HEK293 (cell line): ENCODE measurements at regions not wholly inside any gene's neighbourhood (a gene's known extent, or its start where the extent isn't known, plus 50 kb on each side); places are given as distances from the start of the nearest gene placed in this dataset.

Experiments used
- ZNF175 ChIP-seq: fragments of 450-650 bp; formaldehyde crosslinking; IDR thresholded peaks from 2 replicates; pipeline ENCODE4 v1.5.1; 2016; ENCODE audit warnings: missing biosample characterization, missing genetic modification characterization
- ZNF2 ChIP-seq: fragments of 450-650 bp; formaldehyde crosslinking; IDR thresholded peaks from 2 replicates; pipeline ENCODE4 v1.5.1; 2016; ENCODE audit warnings: missing biosample characterization, missing genetic modification characterization
- ZNF274 ChIP-seq, 2 experiments: fragments of 200-500 bp in 1 of 2; fragments of 450-650 bp in 1 of 2; sonication (Bioruptor generic) in 1 of 2; formaldehyde crosslinking in 1 of 2; IDR thresholded peaks; 2 replicates each; pipeline versions ENCODE4 v1.5.1 to v1.6.1; 2014 to 2016; ENCODE audit warnings: borderline replicate concordance in 1 of 2, inconsistent platforms in 1 of 2, low read length in 1 of 2, missing biosample characterization in 1 of 2, missing genetic modification characterization in 1 of 2
- TF ChIP-seq, protein P1 (sequence below): fragments of 450-650 bp; formaldehyde crosslinking; IDR thresholded peaks from 2 replicates; pipeline ENCODE4 v1.5.1; 2016; ENCODE audit warnings: missing biosample characterization, missing genetic modification characterization
- TF ChIP-seq, protein P2 (sequence below): fragments of 450-650 bp; formaldehyde crosslinking; IDR thresholded peaks from 2 replicates; pipeline ENCODE4 v1.5.0; 2017; ENCODE audit warnings: missing biosample characterization, missing genetic modification characterization, borderline replicate concordance
- TF ChIP-seq, protein P3 (sequence below): fragments of 450-650 bp; formaldehyde crosslinking; IDR thresholded peaks from 2 replicates; pipeline ENCODE4 v1.5.1; 2016; ENCODE audit warnings: missing biosample characterization, missing genetic modification characterization
- TF ChIP-seq, protein P4 (sequence below): fragments of 450-650 bp; formaldehyde crosslinking; IDR thresholded peaks from 2 replicates; pipeline ENCODE4 v1.5.1; 2016; ENCODE audit warnings: missing biosample characterization, missing genetic modification characterization, low read depth
- TF ChIP-seq, protein P5 (sequence below): fragments of 450-650 bp; formaldehyde crosslinking; IDR thresholded peaks from 2 replicates; pipeline ENCODE4 v1.5.1; 2016; ENCODE audit warnings: missing biosample characterization, missing genetic modification characterization

DNA sequence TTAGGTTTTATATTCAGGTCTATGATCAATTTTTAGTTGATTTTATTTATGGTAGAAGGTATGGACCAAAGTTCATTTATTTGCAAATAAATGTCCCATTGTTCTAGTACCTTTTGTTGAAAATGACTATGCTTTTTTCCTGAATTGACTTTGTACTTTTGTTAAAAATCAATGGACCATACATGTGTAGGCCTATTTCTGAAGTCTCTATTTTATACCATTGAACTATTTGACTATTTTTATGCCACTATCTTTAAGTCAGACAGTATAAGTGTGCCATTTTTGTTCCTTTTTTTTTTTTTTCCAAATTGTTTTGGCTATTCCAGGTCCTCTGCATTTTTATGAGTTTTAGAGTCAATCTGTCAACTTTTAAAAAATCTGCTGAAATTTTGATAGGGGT lies 73.6 kb upstream of the UGP2 start:
- TF ChIP-seq, protein P1, sequence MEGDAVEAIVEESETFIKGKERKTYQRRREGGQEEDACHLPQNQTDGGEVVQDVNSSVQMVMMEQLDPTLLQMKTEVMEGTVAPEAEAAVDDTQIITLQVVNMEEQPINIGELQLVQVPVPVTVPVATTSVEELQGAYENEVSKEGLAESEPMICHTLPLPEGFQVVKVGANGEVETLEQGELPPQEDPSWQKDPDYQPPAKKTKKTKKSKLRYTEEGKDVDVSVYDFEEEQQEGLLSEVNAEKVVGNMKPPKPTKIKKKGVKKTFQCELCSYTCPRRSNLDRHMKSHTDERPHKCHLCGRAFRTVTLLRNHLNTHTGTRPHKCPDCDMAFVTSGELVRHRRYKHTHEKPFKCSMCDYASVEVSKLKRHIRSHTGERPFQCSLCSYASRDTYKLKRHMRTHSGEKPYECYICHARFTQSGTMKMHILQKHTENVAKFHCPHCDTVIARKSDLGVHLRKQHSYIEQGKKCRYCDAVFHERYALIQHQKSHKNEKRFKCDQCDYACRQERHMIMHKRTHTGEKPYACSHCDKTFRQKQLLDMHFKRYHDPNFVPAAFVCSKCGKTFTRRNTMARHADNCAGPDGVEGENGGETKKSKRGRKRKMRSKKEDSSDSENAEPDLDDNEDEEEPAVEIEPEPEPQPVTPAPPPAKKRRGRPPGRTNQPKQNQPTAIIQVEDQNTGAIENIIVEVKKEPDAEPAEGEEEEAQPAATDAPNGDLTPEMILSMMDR (tag by site-specific recombination): no peak
- TF ChIP-seq ZNF175: no peak
- TF ChIP-seq, protein P2, sequence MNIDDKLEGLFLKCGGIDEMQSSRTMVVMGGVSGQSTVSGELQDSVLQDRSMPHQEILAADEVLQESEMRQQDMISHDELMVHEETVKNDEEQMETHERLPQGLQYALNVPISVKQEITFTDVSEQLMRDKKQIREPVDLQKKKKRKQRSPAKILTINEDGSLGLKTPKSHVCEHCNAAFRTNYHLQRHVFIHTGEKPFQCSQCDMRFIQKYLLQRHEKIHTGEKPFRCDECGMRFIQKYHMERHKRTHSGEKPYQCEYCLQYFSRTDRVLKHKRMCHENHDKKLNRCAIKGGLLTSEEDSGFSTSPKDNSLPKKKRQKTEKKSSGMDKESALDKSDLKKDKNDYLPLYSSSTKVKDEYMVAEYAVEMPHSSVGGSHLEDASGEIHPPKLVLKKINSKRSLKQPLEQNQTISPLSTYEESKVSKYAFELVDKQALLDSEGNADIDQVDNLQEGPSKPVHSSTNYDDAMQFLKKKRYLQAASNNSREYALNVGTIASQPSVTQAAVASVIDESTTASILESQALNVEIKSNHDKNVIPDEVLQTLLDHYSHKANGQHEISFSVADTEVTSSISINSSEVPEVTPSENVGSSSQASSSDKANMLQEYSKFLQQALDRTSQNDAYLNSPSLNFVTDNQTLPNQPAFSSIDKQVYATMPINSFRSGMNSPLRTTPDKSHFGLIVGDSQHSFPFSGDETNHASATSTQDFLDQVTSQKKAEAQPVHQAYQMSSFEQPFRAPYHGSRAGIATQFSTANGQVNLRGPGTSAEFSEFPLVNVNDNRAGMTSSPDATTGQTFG: no peak
- TF ChIP-seq, protein P3, sequence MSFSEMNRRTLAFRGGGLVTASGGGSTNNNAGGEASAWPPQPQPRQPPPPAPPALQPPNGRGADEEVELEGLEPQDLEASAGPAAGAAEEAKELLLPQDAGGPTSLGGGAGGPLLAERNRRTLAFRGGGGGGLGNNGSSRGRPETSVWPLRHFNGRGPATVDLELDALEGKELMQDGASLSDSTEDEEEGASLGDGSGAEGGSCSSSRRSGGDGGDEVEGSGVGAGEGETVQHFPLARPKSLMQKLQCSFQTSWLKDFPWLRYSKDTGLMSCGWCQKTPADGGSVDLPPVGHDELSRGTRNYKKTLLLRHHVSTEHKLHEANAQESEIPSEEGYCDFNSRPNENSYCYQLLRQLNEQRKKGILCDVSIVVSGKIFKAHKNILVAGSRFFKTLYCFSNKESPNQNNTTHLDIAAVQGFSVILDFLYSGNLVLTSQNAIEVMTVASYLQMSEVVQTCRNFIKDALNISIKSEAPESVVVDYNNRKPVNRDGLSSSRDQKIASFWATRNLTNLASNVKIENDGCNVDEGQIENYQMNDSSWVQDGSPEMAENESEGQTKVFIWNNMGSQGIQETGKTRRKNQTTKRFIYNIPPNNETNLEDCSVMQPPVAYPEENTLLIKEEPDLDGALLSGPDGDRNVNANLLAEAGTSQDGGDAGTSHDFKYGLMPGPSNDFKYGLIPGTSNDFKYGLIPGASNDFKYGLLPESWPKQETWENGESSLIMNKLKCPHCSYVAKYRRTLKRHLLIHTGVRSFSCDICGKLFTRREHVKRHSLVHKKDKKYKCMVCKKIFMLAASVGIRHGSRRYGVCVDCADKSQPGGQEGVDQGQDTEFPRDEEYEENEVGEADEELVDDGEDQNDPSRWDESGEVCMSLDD (tag by site-specific recombination): no peak
- TF ChIP-seq, protein P4, sequence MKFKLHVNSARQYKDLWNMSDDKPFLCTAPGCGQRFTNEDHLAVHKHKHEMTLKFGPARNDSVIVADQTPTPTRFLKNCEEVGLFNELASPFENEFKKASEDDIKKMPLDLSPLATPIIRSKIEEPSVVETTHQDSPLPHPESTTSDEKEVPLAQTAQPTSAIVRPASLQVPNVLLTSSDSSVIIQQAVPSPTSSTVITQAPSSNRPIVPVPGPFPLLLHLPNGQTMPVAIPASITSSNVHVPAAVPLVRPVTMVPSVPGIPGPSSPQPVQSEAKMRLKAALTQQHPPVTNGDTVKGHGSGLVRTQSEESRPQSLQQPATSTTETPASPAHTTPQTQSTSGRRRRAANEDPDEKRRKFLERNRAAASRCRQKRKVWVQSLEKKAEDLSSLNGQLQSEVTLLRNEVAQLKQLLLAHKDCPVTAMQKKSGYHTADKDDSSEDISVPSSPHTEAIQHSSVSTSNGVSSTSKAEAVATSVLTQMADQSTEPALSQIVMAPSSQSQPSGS (tag by site-specific recombination): no peak
- no peak for TF ChIP-seq ZNF274 (IDR thresholded peaks at IDR 0.05; ENCODE audit: low read length)
- no peak for TF ChIP-seq ZNF274 (tag by site-specific recombination; IDR thresholded peaks at IDR 0.05; ENCODE audit: borderline replicate concordance)
- TF ChIP-seq, protein P5, sequence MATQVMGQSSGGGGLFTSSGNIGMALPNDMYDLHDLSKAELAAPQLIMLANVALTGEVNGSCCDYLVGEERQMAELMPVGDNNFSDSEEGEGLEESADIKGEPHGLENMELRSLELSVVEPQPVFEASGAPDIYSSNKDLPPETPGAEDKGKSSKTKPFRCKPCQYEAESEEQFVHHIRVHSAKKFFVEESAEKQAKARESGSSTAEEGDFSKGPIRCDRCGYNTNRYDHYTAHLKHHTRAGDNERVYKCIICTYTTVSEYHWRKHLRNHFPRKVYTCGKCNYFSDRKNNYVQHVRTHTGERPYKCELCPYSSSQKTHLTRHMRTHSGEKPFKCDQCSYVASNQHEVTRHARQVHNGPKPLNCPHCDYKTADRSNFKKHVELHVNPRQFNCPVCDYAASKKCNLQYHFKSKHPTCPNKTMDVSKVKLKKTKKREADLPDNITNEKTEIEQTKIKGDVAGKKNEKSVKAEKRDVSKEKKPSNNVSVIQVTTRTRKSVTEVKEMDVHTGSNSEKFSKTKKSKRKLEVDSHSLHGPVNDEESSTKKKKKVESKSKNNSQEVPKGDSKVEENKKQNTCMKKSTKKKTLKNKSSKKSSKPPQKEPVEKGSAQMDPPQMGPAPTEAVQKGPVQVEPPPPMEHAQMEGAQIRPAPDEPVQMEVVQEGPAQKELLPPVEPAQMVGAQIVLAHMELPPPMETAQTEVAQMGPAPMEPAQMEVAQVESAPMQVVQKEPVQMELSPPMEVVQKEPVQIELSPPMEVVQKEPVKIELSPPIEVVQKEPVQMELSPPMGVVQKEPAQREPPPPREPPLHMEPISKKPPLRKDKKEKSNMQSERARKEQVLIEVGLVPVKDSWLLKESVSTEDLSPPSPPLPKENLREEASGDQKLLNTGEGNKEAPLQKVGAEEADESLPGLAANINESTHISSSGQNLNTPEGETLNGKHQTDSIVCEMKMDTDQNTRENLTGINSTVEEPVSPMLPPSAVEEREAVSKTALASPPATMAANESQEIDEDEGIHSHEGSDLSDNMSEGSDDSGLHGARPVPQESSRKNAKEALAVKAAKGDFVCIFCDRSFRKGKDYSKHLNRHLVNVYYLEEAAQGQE (tag by site-specific recombination): no peak
- no peak for TF ChIP-seq ZNF2
